ENCODE measurements at regions not wholly inside any gene's neighbourhood (a gene's known extent, or its start where the extent isn't known, plus 50 kb on each side); places are given as distances from the start of the nearest gene placed in this dataset.

GRCh38 chr5:133775584-133776304 is 163.4 kb upstream of the FSTL4 start (continued):
- TF ChIP-seq E2F6 (IDR thresholded peaks at IDR 0.05) (no peak), CHD1 (IDR thresholded peaks at IDR 0.05; ENCODE audit: low read depth, low read length) (no peak), KDM4A (IDR thresholded peaks at IDR 0.05; ENCODE audit: low read depth, low read length, severe bottlenecking) (no peak), POLR2A (IDR thresholded peaks at IDR 0.05; ENCODE audit: control extremely low read depth in 1 of 2, low read depth in 2 of 2, low read length in 2 of 2) (no peak), RBBP5 (IDR thresholded peaks at IDR 0.05; ENCODE audit: borderline replicate concordance, low read depth, low read length) (no peak), FOSL1 (IDR thresholded peaks at IDR 0.05; ENCODE audit: insufficient read depth, low read depth, low read length) (no peak)
